IPS DF 19.7 (cell line): ENCODE measurements at regions not wholly inside any gene's neighbourhood (a gene's known extent, or its start where the extent isn't known, plus 50 kb on each side); places are given as distances from the start of the nearest gene placed in this dataset.
"Not testable (repeated sequence)": the region's sequence is repeated elsewhere in the genome, so short reads cannot be mapped to it uniquely, and the experiment has no call there.

Experiments used
- DNase-seq: peaks from one replicate; pipeline ENCODE4 v3.0.0-alpha.2; 2013; ENCODE audit warnings: low read depth, low spot score

GRCh38 chr20:12815778-12816408, 192.9 kb upstream of the SPTLC3 start:
- no peak for DNase-seq

GRCh38 chr20:12821249-12821648, 187.5 kb upstream of the SPTLC3 start:
- DNase-seq = no peak

GRCh38 chr20:12823734-12824133, 185.0 kb upstream of the SPTLC3 start:
- DNase-seq = no peak

- no peak for DNase-seq
Measured at GRCh38 chr20:12824328-12825225, 184.2 kb upstream of the SPTLC3 start.

- no peak for DNase-seq
Measured at GRCh38 chr20:12825226-12825595, 183.6 kb upstream of the SPTLC3 start.

- no peak for DNase-seq
Measured at GRCh38 chr20:12827816-12828385, 180.9 kb upstream of the SPTLC3 start.

GRCh38 chr20:12829170-12829569, 179.6 kb upstream of the SPTLC3 start:
- no peak for DNase-seq

GRCh38 chr20:12833861-12834260, 174.9 kb upstream of the SPTLC3 start:
- no peak for DNase-seq

GRCh38 chr20:12835999-12836398, 172.8 kb upstream of the SPTLC3 start:
- no peak for DNase-seq

GRCh38 chr20:12837646-12838045, 171.1 kb upstream of the SPTLC3 start:
- DNase-seq = no peak

GRCh38 chr20:12838261-12838866, 170.4 kb upstream of the SPTLC3 start:
- no peak for DNase-seq

- no peak for DNase-seq
Measured at GRCh38 chr20:12847872-12848271, 160.9 kb upstream of the SPTLC3 start.

GRCh38 chr20:12849225-12849910, 159.4 kb upstream of the SPTLC3 start:
- no peak for DNase-seq

GRCh38 chr20:12857643-12858042, 151.1 kb upstream of the SPTLC3 start:
- DNase-seq = not testable (repeated sequence)

- no peak for DNase-seq
Measured at GRCh38 chr20:12860619-12861247, 148.0 kb upstream of the SPTLC3 start.

GRCh38 chr20:12869669-12870068, 139.1 kb upstream of the SPTLC3 start:
- DNase-seq = no peak

GRCh38 chr20:12870588-12870987, 138.2 kb upstream of the SPTLC3 start:
- DNase-seq = no peak

GRCh38 chr20:12874933-12875332, 133.8 kb upstream of the SPTLC3 start:
- DNase-seq = no peak

- no peak for DNase-seq
Measured at GRCh38 chr20:12875510-12875909, 133.3 kb upstream of the SPTLC3 start.

- DNase-seq = no peak
Measured at GRCh38 chr20:12882832-12883506, 125.8 kb upstream of the SPTLC3 start.

- DNase-seq = no peak
Measured at GRCh38 chr20:12883507-12883885, 125.3 kb upstream of the SPTLC3 start.
